Right hindlimb (tissue), 1 donor: ENCODE measurements at regions not wholly inside any gene's neighbourhood (a gene's known extent, or its start where the extent isn't known, plus 50 kb on each side); places are given as distances from the start of the nearest gene placed in this dataset.
"Not testable (repeated sequence)": the region's sequence is repeated elsewhere in the genome, so short reads cannot be mapped to it uniquely, and the experiment has no call there.

ENCODE experiments used
- DNase-seq: peaks from one replicate; pipeline ENCODE4 v3.0.0-alpha.2; 2018

- not testable (repeated sequence) for DNase-seq
Observed at GRCh38 chr3:195634426-195635261, 50.9 kb upstream of the APOD start.
